CD4-positive, alpha-beta T cell (primary cell): ENCODE measurements at regions not wholly inside any gene's neighbourhood (a gene's known extent, or its start where the extent isn't known, plus 50 kb on each side); places are given as distances from the start of the nearest gene placed in this dataset.

Source experiments
- ATAC-seq: fragments of 200-7000 bp; cut with Tn5 transposase; one replicate; pipeline ENCODE4 v1.10.0; 2022; ENCODE audit warnings: mild to moderate bottlenecking; ENCODE audit not compliant: poor library complexity
- CTCF ChIA-PET: fragments of 350-600 bp; sonication (Branson Sonifier 250); formaldehyde crosslinking; loops from one replicate; lab custom pipeline; 2021; ENCODE audit warnings: antibody characterized with exemption, inconsistent platforms; lab: Charles Lee
- POLR2A ChIA-PET: fragments of 350-600 bp; sonication (Branson Sonifier 250); formaldehyde crosslinking; loops from one replicate; lab custom pipeline; 2021; ENCODE audit warnings: antibody characterized with exemption, inconsistent platforms; lab: Charles Lee
- DNase-seq, 14 experiments: peaks; one replicate each; pipeline ENCODE4 v3.0.0-alpha.2; 2013 to 2020; ENCODE audit warnings: mixed read lengths in 2 of 14
- H3K27ac ChIP-seq, 2 donors: one replicate each; pipeline versions ENCODE4 v1.5.1 to v1.7.0; 2013; ENCODE audit warnings: low read length in 2 of 2, low read depth in 1 of 2, mild to moderate bottlenecking in 1 of 2
- H3K27me3 ChIP-seq, 2 experiments: 1 replicate in 1 of 2; 2 replicates in 1 of 2; pipeline versions ENCODE4 v1.6.1 to v1.7.0; 2013; ENCODE audit warnings: low read length in 2 of 2, control low read depth in 1 of 2, mild to moderate bottlenecking in 1 of 2, moderate library complexity in 1 of 2; ENCODE audit not compliant: insufficient read depth in 2 of 2, control insufficient read depth in 1 of 2
- H3K36me3 ChIP-seq: one replicate; pipeline ENCODE4 v1.6.1; 2013; ENCODE audit warnings: low read length, control low read depth; ENCODE audit not compliant: insufficient read depth
- H3K4me1 ChIP-seq: one replicate; pipeline ENCODE4 v1.6.1; 2013; ENCODE audit warnings: low read length, control low read depth; ENCODE audit not compliant: insufficient read depth
- H3K4me3 ChIP-seq: one replicate; pipeline ENCODE4 v1.5.1; 2013; ENCODE audit warnings: mild to moderate bottlenecking, low read length, moderate library complexity
- H3K9me3 ChIP-seq, 2 experiments: 1 replicate in 1 of 2; 2 replicates in 1 of 2; pipeline versions ENCODE4 v1.6.1 to v1.7.0; 2013; ENCODE audit warnings: low read length in 2 of 2, mild to moderate bottlenecking in 2 of 2, control low read depth in 1 of 2, moderate library complexity in 1 of 2; ENCODE audit not compliant: control insufficient read depth in 1 of 2, insufficient read depth in 1 of 2
- H3K27ac Mint-ChIP-seq: one replicate; pipeline ENCODE4 v1.8.0; 2020; ENCODE audit warnings: mixed read lengths
- H3K27me3 Mint-ChIP-seq: one replicate; pipeline ENCODE4 v1.8.0; 2021; ENCODE audit warnings: mixed read lengths
- H3K36me3 Mint-ChIP-seq: one replicate; pipeline ENCODE4 v1.8.0; 2021; ENCODE audit warnings: low read depth, mixed read lengths
- H3K4me1 Mint-ChIP-seq: one replicate; pipeline ENCODE4 v1.8.0; 2021; ENCODE audit warnings: low read depth, mixed read lengths
- H3K4me3 Mint-ChIP-seq: one replicate; pipeline ENCODE4 v1.8.0; 2020; ENCODE audit warnings: mild to moderate bottlenecking, mixed read lengths
- H3K9me3 Mint-ChIP-seq: one replicate; pipeline ENCODE4 v1.8.0; 2020; ENCODE audit warnings: mixed read lengths
- CTCF ChIP-seq: fragments of 200-600 bp; IDR thresholded peaks from one replicate; pipeline ENCODE4 v1.8.0; 2022; ENCODE audit warnings: antibody characterized with exemption, mild to moderate bottlenecking
- intact Hi-C, 2 experiments: fragments of 100-400 bp; cut with DNase I in 1 of 2; cut with micrococcal nuclease in 1 of 2; formaldehyde crosslinking; loops; one replicate each; pipeline versions ENCODE4 v1.15.1 to v1.9.0; 2023 to 2025; cut with DNase I, micrococcal nuclease

GRCh38 chr5:9903801-9904200 lies 273.6 kb upstream of the TAS2R1 start:
- no peak overlapping the region for H3K4me3 ChIP-seq
- no peak overlapping the region for H3K4me3 Mint-ChIP-seq
- POLR2A ChIA-PET, result no interaction called here
- no peaks in the 10 kb centered on the region for H3K4me1 Mint-ChIP-seq
- intact Hi-C loops, result no loop called here
- H3K36me3 Mint-ChIP-seq, result no peaks in the 10 kb centered on the region
- H3K27ac ChIP-seq, result no peak overlapping the region
- no peak overlapping the region for H3K27ac Mint-ChIP-seq
- H3K4me1 ChIP-seq, result no peaks in the 10 kb centered on the region
- TF ChIP-seq CTCF, result no peak
- DNase-seq, result no peak
- no peaks in the 10 kb centered on the region for H3K27me3 ChIP-seq
- peaks cover 5 to 11% of the 10 kb centered on the region in 2 experiments for H3K9me3 ChIP-seq
- CTCF ChIA-PET, result no interaction called here
- H3K9me3 Mint-ChIP-seq, result no peaks in the 10 kb centered on the region
- H3K36me3 ChIP-seq, result no peaks in the 10 kb centered on the region
- ATAC-seq, result no peak
- no peaks in the 10 kb centered on the region for H3K27me3 Mint-ChIP-seq

GRCh38 chr5:9898319-9898718 lies 268.2 kb upstream of the TAS2R1 start:
- no peaks in the 10 kb centered on the region for H3K36me3 Mint-ChIP-seq
- H3K9me3 ChIP-seq, result no peaks in the 10 kb centered on the region
- no peak overlapping the region for H3K27ac Mint-ChIP-seq
- intact Hi-C loops, result no loop called here
- H3K9me3 Mint-ChIP-seq, result no peaks in the 10 kb centered on the region
- ATAC-seq (no peak), DNase-seq (no peak)
- POLR2A ChIA-PET, result no interaction called here
- no peaks in the 10 kb centered on the region for H3K27me3 Mint-ChIP-seq
- H3K4me3 ChIP-seq, result no peak overlapping the region
- no peaks in the 10 kb centered on the region for H3K27me3 ChIP-seq
- H3K4me1 ChIP-seq, result no peaks in the 10 kb centered on the region
- no peaks in the 10 kb centered on the region for H3K4me1 Mint-ChIP-seq
- H3K4me3 Mint-ChIP-seq, result no peak overlapping the region
- H3K27ac ChIP-seq, result no peak overlapping the region
- CTCF ChIA-PET, result no interaction called here
- TF ChIP-seq CTCF, result no peak
- H3K36me3 ChIP-seq, result no peaks in the 10 kb centered on the region

GRCh38 chr5:9895302-9895645 lies 265.1 kb upstream of the TAS2R1 start:
- no peak for ATAC-seq
- Histone ChIP-seq H3K9me3 (no peaks in the 10 kb centered on the region), H3K27ac (no peak overlapping the region), H3K4me1 (no peaks in the 10 kb centered on the region), H3K36me3 (no peaks in the 10 kb centered on the region), H3K4me3 (no peak overlapping the region), H3K27me3 (no peaks in the 10 kb centered on the region)
- ChIA-PET POLR2A (no interaction called here), CTCF (no interaction called here)
- intact Hi-C loops, result no loop called here
- no peaks in the 10 kb centered on the region for H3K27me3 Mint-ChIP-seq
- no peak for DNase-seq
- no peak for TF ChIP-seq CTCF
- no peaks in the 10 kb centered on the region for H3K4me1 Mint-ChIP-seq
- H3K4me3 Mint-ChIP-seq, result no peak overlapping the region
- H3K36me3 Mint-ChIP-seq, result no peaks in the 10 kb centered on the region
- H3K9me3 Mint-ChIP-seq, result no peaks in the 10 kb centered on the region
- H3K27ac Mint-ChIP-seq, result no peak overlapping the region
